ENCODE measurements at regions not wholly inside any gene's neighbourhood (a gene's known extent, or its start where the extent isn't known, plus 50 kb on each side); places are given as distances from the start of the nearest gene placed in this dataset.

GRCh38 chr4:140316799-140317198 lies 56.6 kb upstream of the SCOC start:
- no peak for ATAC-seq
- TF ChIP-seq POU6F1 (CRISPR knock-in tag; IDR thresholded peaks at IDR 0.05; ENCODE audit: borderline replicate concordance, low read depth) = no peak
- TF ChIP-seq TCF4 (CRISPR knock-in tag; IDR thresholded peaks at IDR 0.05; ENCODE audit: borderline replicate concordance) = no peak
- TF ChIP-seq PATZ1 (CRISPR knock-in tag; IDR thresholded peaks at IDR 0.05; ENCODE audit: borderline replicate concordance) = no peak
- TF ChIP-seq ZFP3 (CRISPR knock-in tag; IDR thresholded peaks at IDR 0.05) = no peak
- no peak for TF ChIP-seq GLIS3 (CRISPR knock-in tag; IDR thresholded peaks at IDR 0.05)
- TF ChIP-seq PPARA (CRISPR knock-in tag; IDR thresholded peaks at IDR 0.05; ENCODE audit: borderline replicate concordance) = no peak
- TF ChIP-seq ESRRG (CRISPR knock-in tag; IDR thresholded peaks at IDR 0.05) = no peak
- no peak for TF ChIP-seq SNAI2 (CRISPR knock-in tag; IDR thresholded peaks at IDR 0.05)
- TF ChIP-seq ISL1 (CRISPR knock-in tag; IDR thresholded peaks at IDR 0.05) = no peak
- no peak for TF ChIP-seq CSRNP3 (CRISPR knock-in tag; IDR thresholded peaks at IDR 0.05)

GRCh38 chr4:140315970-140316369 lies 57.5 kb upstream of the SCOC start:
- no peak for ATAC-seq
- TF ChIP-seq CSDC2 (CRISPR knock-in tag; IDR thresholded peaks at IDR 0.05) = no peak
- TF ChIP-seq CREB5 (CRISPR knock-in tag; IDR thresholded peaks at IDR 0.05; ENCODE audit: low read depth) = no peak
- TF ChIP-seq ZC3H10 (CRISPR knock-in tag; IDR thresholded peaks at IDR 0.05) = no peak
- TF ChIP-seq SNAI2 (CRISPR knock-in tag; IDR thresholded peaks at IDR 0.05) = no peak
- no peak for TF ChIP-seq GLIS3 (CRISPR knock-in tag; IDR thresholded peaks at IDR 0.05)
- no peak for TF ChIP-seq ZNF70 (CRISPR knock-in tag; IDR thresholded peaks at IDR 0.05)
- TF ChIP-seq ISL1 (CRISPR knock-in tag; IDR thresholded peaks at IDR 0.05) = no peak
- no peak for TF ChIP-seq PPARA (CRISPR knock-in tag; IDR thresholded peaks at IDR 0.05; ENCODE audit: borderline replicate concordance)

- ATAC-seq = no peak
- TF ChIP-seq ISL1 (CRISPR knock-in tag; IDR thresholded peaks at IDR 0.05) (no peak), TSHZ2 (CRISPR knock-in tag; IDR thresholded peaks at IDR 0.05) (no peak), OSR1 (CRISPR knock-in tag; IDR thresholded peaks at IDR 0.05) (no peak), SNAI2 (CRISPR knock-in tag; IDR thresholded peaks at IDR 0.05) (no peak), ZC3H10 (CRISPR knock-in tag; IDR thresholded peaks at IDR 0.05) (no peak), CREB5 (CRISPR knock-in tag; IDR thresholded peaks at IDR 0.05; ENCODE audit: low read depth) (no peak), ZFP30 (CRISPR knock-in tag; IDR thresholded peaks at IDR 0.05) (no peak), ZNF8 (CRISPR knock-in tag; IDR thresholded peaks at IDR 0.05) (no peak), PPARA (CRISPR knock-in tag; IDR thresholded peaks at IDR 0.05; ENCODE audit: borderline replicate concordance) (no peak), ARNTL (CRISPR knock-in tag; IDR thresholded peaks at IDR 0.05; ENCODE audit: borderline replicate concordance, low read depth) (no peak), GLIS3 (CRISPR knock-in tag; IDR thresholded peaks at IDR 0.05) (no peak), ESRRG (CRISPR knock-in tag; IDR thresholded peaks at IDR 0.05) (no peak), TCF4 (CRISPR knock-in tag; IDR thresholded peaks at IDR 0.05; ENCODE audit: borderline replicate concordance) (no peak), POU6F1 (CRISPR knock-in tag; IDR thresholded peaks at IDR 0.05; ENCODE audit: borderline replicate concordance, low read depth) (no peak), ZNF565 (CRISPR knock-in tag; conservative IDR thresholded peaks at IDR 0.05; ENCODE audit: low read depth) (no peak), BACH2 (CRISPR knock-in tag; IDR thresholded peaks at IDR 0.05; ENCODE audit: borderline replicate concordance) (no peak)
Measured at GRCh38 chr4:140315438-140315837, 58.0 kb upstream of the SCOC start.
